Panc1 (cell line): ENCODE measurements at regions not wholly inside any gene's neighbourhood (a gene's known extent, or its start where the extent isn't known, plus 50 kb on each side); places are given as distances from the start of the nearest gene placed in this dataset.

Experiments used
- ATAC-seq: fragments of 200-7000 bp; cut with Tn5 transposase; 2 replicates; pipeline ENCODE4 v1.9.1; 2020; ENCODE audit warnings: mild to moderate bottlenecking, moderate library complexity
- BruUV-seq: library from RNA; stranded (reverse); fragments of 400-500 nt; replicated peaks from 2 replicates; lab custom pipeline; 2021; lab: Mats Ljungman, UMichigan
- CTCF ChIA-PET: fragments of 300-600 bp; sonication (Branson Sonifier 250); formaldehyde crosslinking; loops from one replicate; lab custom pipeline; 2022; ENCODE audit warnings: antibody characterized with exemption; lab: Charles Lee
- POLR2A ChIA-PET: fragments of 300-600 bp; sonication (Branson Sonifier 250); formaldehyde crosslinking; loops from one replicate; lab custom pipeline; 2022; ENCODE audit warnings: antibody characterized with exemption; lab: Charles Lee
- DNase-seq: peaks from one replicate; pipeline ENCODE4 v3.0.0-alpha.2; 2010; ENCODE audit warnings: low read depth, low spot score
- H3K27ac ChIP-seq: 2 replicates; pipeline ENCODE4 v1.5.1; 2011; ENCODE audit warnings: mild to moderate bottlenecking, low read length, inconsistent platforms
- H3K27me3 ChIP-seq: fragments of 200-500 bp; sonication (Bioruptor generic); 2 replicates; pipeline ENCODE4 v1.6.0; 2014; ENCODE audit warnings: low read length, inconsistent platforms; ENCODE audit not compliant: control insufficient read depth, insufficient read depth
- H3K36me3 ChIP-seq: fragments of 200-500 bp; sonication (Bioruptor generic); 2 replicates; pipeline ENCODE4 v1.5.1; 2014; ENCODE audit warnings: inconsistent platforms, mild to moderate bottlenecking, low read length, moderate library complexity; ENCODE audit not compliant: control insufficient read depth, insufficient read depth
- H3K4me1 ChIP-seq: 2 replicates; pipeline ENCODE4 v1.5.1; 2011; ENCODE audit warnings: inconsistent platforms, mild to moderate bottlenecking, low read length, moderate library complexity; ENCODE audit not compliant: control insufficient read depth, insufficient read depth
- H3K4me3 ChIP-seq, 2 experiments: 2 replicates each; pipeline ENCODE4 v1.5.1; 2011 to 2012; ENCODE audit warnings: low read depth in 2 of 2, low read length in 2 of 2, mild to moderate bottlenecking in 2 of 2, inconsistent platforms in 1 of 2, moderate library complexity in 1 of 2
- H3K9me3 ChIP-seq: fragments of 200-500 bp; sonication (Bioruptor generic); 2 replicates; pipeline ENCODE4 v1.5.1; 2014; ENCODE audit warnings: low read depth, mild to moderate bottlenecking, inconsistent platforms, low read length, moderate library complexity; ENCODE audit not compliant: control insufficient read depth, insufficient read depth
- POLR2AphosphoS5 ChIP-seq: IDR thresholded peaks from 2 replicates; pipeline ENCODE4 v1.6.1; 2012; ENCODE audit warnings: mild to moderate bottlenecking, low read depth, low read length, moderate library complexity
- SIN3A ChIP-seq: IDR thresholded peaks from 2 replicates; pipeline ENCODE4 v1.6.1; 2012; ENCODE audit warnings: low read depth, mild to moderate bottlenecking, low read length, moderate library complexity, borderline replicate concordance; ENCODE audit not compliant: insufficient read depth
- TCF7L2 ChIP-seq: IDR thresholded peaks from 2 replicates; pipeline ENCODE4 v1.6.1; 2011; ENCODE audit warnings: mild to moderate bottlenecking, low read depth, low read length, inconsistent platforms
- in situ Hi-C: cut with HindIII; loops from 2 replicates; pipeline ENCODE4 v1.10.0; 2016; ENCODE audit warnings: low sequenced_read_pairs, low pct_unique_long_range_greater_than_20kb
- intact Hi-C: fragments of 100-400 bp; cut with micrococcal nuclease; formaldehyde crosslinking; loops from one replicate; pipeline ENCODE4 v1.10.0; 2022; ENCODE audit not compliant: unreplicated experiment
- TF ChIP-seq, protein P1 (sequence below): fragments of 450-650 bp; IDR thresholded peaks from 2 replicates; pipeline ENCODE4 v1.5.1; 2017; ENCODE audit warnings: mild to moderate bottlenecking
- TF ChIP-seq, protein P2 (sequence below), 2 experiments: IDR thresholded peaks; 2 replicates each; pipeline ENCODE4 v1.6.1; 2011 to 2012; ENCODE audit warnings: low read depth in 2 of 2, control low read depth in 1 of 2, low read length in 1 of 2, mild to moderate bottlenecking in 1 of 2, moderate library complexity in 1 of 2; ENCODE audit not compliant: insufficient read depth in 1 of 2

DNA sequence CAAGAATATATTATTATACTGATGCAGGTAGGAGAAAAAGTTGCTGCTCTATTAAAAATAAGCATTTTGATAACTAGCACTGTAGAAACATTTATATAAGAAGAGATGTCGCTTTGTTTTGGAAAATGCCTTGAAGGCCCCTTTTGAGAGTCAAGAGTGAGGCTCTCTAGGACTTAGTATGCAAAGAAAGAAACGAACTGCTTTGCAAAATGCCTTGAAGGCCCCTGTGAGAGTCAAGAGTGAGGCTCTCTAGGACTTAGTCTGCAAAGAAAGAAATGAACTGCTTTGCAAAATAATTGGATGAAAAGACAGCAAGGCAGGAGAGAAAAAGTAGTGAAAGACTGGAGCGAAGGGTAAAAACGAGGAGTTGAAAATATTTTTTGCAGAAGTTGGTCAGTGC lies 65.9 kb downstream of the AVPR1A start:
- TF ChIP-seq POLR2AphosphoS5 = no peak
- no peak for TF ChIP-seq TCF7L2
- ATAC-seq (no peak), DNase-seq (no peak)
- BruUV-seq = no TSS peak
- no peak overlapping the region for H3K4me3 ChIP-seq
- no peaks in the 10 kb centered on the region for H3K4me1 ChIP-seq
- in situ Hi-C loops = no loop called here
- POLR2A ChIA-PET = no interaction called here
- intact Hi-C loops = no loop called here
- no peaks in the 10 kb centered on the region for H3K36me3 ChIP-seq
- CTCF ChIA-PET = no interaction called here
- H3K27ac ChIP-seq = no peak overlapping the region
- H3K9me3 ChIP-seq = no peaks in the 10 kb centered on the region
- H3K27me3 ChIP-seq = peaks cover 2% of the 10 kb centered on the region; the same call in 1 of the 2 replicates

DNA sequence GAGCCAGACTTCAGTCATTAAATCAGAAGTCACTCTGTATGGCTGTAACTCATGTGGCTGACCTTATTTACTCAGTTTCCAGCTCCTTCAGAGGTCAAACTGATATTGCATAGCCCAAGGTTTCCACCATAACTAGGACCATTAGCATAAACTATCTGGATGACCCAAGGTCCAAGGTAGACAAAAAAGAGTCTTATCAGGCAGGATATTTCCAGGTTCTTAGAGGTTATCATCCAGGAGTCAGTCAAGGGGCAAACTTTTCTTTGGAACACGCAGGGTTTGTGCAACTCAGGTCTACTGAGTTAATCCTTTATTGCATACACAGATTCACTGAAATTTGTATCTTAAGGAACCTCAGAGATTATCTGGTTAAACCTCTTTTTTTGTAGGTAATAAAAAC lies 66.5 kb downstream of the AVPR1A start:
- intact Hi-C loops (no loop called here), in situ Hi-C loops (no loop called here)
- H3K4me3 ChIP-seq = no peak overlapping the region
- peaks cover 2% of the 10 kb centered on the region; the same call in 1 of the 2 replicates for H3K27me3 ChIP-seq
- H3K27ac ChIP-seq = no peak overlapping the region
- ATAC-seq (no peak), DNase-seq (no peak)
- no TSS peak for BruUV-seq
- H3K36me3 ChIP-seq = no peaks in the 10 kb centered on the region
- TF ChIP-seq, protein P1, sequence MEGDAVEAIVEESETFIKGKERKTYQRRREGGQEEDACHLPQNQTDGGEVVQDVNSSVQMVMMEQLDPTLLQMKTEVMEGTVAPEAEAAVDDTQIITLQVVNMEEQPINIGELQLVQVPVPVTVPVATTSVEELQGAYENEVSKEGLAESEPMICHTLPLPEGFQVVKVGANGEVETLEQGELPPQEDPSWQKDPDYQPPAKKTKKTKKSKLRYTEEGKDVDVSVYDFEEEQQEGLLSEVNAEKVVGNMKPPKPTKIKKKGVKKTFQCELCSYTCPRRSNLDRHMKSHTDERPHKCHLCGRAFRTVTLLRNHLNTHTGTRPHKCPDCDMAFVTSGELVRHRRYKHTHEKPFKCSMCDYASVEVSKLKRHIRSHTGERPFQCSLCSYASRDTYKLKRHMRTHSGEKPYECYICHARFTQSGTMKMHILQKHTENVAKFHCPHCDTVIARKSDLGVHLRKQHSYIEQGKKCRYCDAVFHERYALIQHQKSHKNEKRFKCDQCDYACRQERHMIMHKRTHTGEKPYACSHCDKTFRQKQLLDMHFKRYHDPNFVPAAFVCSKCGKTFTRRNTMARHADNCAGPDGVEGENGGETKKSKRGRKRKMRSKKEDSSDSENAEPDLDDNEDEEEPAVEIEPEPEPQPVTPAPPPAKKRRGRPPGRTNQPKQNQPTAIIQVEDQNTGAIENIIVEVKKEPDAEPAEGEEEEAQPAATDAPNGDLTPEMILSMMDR = no peak
- TF ChIP-seq TCF7L2 (no peak), POLR2AphosphoS5 (no peak), SIN3A (no peak)
- TF ChIP-seq, protein P2, sequence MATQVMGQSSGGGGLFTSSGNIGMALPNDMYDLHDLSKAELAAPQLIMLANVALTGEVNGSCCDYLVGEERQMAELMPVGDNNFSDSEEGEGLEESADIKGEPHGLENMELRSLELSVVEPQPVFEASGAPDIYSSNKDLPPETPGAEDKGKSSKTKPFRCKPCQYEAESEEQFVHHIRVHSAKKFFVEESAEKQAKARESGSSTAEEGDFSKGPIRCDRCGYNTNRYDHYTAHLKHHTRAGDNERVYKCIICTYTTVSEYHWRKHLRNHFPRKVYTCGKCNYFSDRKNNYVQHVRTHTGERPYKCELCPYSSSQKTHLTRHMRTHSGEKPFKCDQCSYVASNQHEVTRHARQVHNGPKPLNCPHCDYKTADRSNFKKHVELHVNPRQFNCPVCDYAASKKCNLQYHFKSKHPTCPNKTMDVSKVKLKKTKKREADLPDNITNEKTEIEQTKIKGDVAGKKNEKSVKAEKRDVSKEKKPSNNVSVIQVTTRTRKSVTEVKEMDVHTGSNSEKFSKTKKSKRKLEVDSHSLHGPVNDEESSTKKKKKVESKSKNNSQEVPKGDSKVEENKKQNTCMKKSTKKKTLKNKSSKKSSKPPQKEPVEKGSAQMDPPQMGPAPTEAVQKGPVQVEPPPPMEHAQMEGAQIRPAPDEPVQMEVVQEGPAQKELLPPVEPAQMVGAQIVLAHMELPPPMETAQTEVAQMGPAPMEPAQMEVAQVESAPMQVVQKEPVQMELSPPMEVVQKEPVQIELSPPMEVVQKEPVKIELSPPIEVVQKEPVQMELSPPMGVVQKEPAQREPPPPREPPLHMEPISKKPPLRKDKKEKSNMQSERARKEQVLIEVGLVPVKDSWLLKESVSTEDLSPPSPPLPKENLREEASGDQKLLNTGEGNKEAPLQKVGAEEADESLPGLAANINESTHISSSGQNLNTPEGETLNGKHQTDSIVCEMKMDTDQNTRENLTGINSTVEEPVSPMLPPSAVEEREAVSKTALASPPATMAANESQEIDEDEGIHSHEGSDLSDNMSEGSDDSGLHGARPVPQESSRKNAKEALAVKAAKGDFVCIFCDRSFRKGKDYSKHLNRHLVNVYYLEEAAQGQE (IDR thresholded peaks at IDR 0.05; ENCODE audit: insufficient read depth in 1 of 2, low read depth in 2 of 2, low read length in 1 of 2) = no peak
- CTCF ChIA-PET = no interaction called here
- POLR2A ChIA-PET = no interaction called here
- H3K9me3 ChIP-seq = no peaks in the 10 kb centered on the region
- no peaks in the 10 kb centered on the region for H3K4me1 ChIP-seq

DNA sequence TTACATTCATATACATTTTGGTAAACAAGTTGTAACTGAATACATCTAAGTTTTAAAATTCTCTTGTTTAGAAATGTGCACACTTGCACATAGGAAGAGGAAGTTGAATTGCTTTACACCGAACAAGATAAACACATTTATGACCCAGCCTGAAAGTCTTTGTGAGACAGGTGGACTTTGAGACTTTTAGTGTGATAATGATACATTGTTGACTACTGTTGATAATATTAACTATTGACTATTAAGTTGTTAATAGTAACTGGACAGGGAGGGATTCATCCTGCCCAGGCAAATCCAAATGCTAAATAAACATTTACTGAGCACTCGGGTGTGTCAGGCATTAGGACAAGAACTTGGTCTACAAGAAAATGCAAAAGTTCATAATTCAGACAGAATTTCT lies 68.0 kb downstream of the AVPR1A start:
- DNase-seq (no peak), ATAC-seq (no peak)
- no peak overlapping the region for H3K27ac ChIP-seq
- no TSS peak for BruUV-seq
- intact Hi-C loops = no loop called here
- POLR2A ChIA-PET = no interaction called here
- peaks cover 2% of the 10 kb centered on the region; the same call in 1 of the 2 replicates for H3K27me3 ChIP-seq
- H3K36me3 ChIP-seq = no peaks in the 10 kb centered on the region
- TF ChIP-seq TCF7L2 (no peak), SIN3A (no peak), POLR2AphosphoS5 (no peak)
- TF ChIP-seq, protein P2 (IDR thresholded peaks at IDR 0.05; ENCODE audit: insufficient read depth in 1 of 2, low read depth in 2 of 2, low read length in 1 of 2) = no peak
- TF ChIP-seq, protein P1 = no peak
- CTCF ChIA-PET = no interaction called here
- in situ Hi-C loops = no loop called here
- H3K9me3 ChIP-seq = no peaks in the 10 kb centered on the region
- H3K4me1 ChIP-seq = no peaks in the 10 kb centered on the region
- H3K4me3 ChIP-seq = no peak overlapping the region
